Epidermal melanocyte (primary cell): ENCODE measurements at regions not wholly inside any gene's neighbourhood (a gene's known extent, or its start where the extent isn't known, plus 50 kb on each side); places are given as distances from the start of the nearest gene placed in this dataset.
"Not testable (repeated sequence)": the region's sequence is repeated elsewhere in the genome, so short reads cannot be mapped to it uniquely, and the experiment has no call there.

Source experiments
- DNase-seq: peaks from one replicate; pipeline ENCODE4 v3.0.0; 2011; ENCODE audit warnings: low spot score; ENCODE audit not compliant: insufficient read length

- no peak for DNase-seq
These were observed 183.0 kb downstream of the IGLL1 start for GRCh38 chr22:23397008-23397612.

GRCh38 chr22:23396362-23397007, 183.6 kb downstream of the IGLL1 start:
- DNase-seq, result no peak

DNA sequence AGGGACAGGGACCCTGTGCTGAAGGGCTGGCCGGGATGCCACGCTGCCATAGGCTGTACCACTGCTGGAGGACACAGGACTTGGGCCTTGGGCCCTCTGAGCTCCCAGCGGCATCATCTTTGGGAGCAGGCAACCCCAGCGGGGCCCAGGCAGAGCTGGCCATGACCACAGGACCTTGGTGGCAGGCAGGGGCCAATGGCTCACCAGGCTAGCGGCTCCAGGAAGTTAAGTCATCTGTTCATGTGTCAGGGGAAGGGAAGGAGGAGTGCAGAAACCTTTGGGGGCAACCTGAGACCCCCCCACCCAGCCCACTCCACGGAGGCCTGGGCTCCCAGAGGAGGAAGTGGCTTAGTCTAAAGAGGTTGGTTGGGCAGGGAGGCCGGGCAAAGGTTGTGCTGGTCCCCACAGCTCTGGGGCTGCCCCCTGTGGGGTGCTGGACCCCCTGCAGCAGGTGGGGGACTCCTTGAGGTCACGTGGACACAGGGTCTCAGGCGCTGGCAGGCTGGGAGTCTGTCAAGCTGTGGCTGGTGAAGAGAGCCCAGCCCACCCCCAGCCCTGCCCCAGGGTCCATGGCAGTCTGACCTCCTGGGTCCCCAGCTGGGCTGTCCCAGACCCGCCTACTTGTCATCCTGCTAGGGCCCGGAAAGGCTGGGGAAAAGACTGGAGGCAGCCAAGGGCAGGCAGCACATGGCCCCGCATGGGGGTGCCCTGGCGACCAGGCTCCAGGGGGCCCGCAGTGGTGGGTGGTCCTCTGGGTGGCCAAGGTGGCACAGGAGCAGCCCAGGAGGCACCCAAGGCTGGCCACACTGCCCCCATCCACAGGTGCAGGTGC, 184.3 kb downstream of the IGLL1 start:
- DNase-seq, result no peak

- DNase-seq, result no peak
These were observed 185.4 kb downstream of the IGLL1 start for GRCh38 chr22:23394525-23395326.

DNA sequence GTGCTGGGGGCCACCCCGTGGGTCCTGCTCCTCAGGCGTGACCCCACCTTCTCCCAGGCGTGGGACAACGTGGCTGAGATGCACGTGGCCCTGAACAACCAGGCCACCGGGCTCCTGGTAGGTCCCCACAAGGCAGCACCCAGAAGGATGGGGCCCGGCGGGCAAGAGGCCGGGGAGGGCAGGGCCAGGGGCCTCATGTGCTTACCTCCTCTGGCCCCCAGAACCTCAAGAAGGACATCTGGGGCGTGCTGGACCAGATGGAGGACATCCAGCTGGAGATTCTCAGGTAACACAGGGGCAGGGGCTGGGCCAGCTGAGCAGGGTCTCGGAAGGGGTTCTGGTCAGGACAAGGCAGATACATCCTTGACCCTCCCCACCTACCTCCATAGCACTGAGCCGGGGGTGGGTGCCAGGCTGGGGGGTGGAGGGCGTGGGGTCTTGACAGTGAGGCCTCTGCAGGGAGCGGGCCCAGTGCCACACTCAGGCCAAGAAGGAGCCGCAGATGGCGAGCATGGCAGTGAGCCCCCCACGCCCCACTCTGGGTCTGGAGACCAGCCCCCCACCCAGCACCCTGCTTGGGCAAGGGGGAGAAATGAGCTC, 186.3 kb downstream of the IGLL1 start:
- DNase-seq, result no peak

GRCh38 chr22:23393199-23393598, 186.9 kb downstream of the IGLL1 start:
- DNase-seq, result not testable (repeated sequence)

- DNase-seq, result no peak
These were observed 187.5 kb downstream of the IGLL1 start for GRCh38 chr22:23392420-23393121.

GRCh38 chr22:23391022-23391421, 189.1 kb downstream of the IGLL1 start:
- no peak for DNase-seq

DNA sequence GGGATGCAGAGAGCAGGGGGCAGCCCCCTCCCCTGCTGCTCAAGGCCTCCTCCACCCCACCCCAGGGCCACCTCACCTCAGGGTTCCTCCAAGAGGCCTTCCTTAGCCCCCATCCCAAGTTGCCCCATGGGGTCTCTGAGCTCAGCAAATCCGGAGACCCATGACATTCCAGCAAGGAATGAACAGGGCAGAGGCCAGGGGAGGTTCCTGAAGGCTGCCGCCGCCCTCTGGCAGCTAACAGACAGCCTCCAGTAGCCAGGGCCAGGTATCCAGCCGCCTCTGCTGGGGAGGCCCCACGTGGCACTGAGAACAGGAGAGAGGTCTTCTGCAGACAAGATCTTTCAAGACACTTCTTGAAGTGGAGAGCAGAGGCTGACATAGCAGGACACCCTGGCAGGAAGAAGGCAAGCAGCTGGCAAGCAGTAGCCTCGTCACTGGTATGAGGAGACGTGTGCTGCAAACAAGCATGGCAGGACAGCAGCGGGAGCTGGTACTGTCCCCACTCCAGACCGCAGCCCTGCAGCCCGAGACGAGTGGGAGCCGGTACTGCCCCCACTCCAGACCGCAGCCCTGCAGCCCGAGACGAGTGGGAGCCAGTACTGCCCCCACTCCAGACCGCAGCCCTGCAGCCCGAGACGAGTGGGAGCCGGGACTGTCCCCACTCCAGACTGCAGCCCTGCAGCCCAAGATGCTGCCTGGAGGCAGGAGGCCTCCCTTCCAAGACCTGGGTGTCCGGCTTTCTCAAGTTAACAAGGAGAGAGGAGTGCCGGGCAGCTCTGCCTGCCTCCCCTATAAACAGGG, 190.6 kb downstream of the IGLL1 start:
- DNase-seq, result no peak

DNA sequence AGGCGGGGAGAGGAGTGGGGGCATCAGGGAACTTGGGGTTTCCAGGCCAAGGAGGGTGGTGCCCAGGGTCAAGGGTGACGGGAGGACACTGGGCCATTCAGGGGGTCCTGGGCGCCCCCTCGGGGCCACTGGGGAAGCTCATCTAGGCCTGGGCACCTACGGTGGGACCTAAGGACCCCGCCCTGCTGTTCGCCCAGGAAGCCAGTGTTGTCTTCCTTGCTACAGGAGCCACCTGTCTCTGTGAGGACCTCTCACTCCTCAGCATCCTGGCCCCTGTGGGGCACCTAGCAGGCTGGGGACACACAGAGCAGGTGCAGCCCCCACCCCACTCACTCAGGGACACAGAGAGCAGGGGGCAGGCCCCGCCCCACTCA, 191.6 kb downstream of the IGLL1 start:
- no peak for DNase-seq

DNA sequence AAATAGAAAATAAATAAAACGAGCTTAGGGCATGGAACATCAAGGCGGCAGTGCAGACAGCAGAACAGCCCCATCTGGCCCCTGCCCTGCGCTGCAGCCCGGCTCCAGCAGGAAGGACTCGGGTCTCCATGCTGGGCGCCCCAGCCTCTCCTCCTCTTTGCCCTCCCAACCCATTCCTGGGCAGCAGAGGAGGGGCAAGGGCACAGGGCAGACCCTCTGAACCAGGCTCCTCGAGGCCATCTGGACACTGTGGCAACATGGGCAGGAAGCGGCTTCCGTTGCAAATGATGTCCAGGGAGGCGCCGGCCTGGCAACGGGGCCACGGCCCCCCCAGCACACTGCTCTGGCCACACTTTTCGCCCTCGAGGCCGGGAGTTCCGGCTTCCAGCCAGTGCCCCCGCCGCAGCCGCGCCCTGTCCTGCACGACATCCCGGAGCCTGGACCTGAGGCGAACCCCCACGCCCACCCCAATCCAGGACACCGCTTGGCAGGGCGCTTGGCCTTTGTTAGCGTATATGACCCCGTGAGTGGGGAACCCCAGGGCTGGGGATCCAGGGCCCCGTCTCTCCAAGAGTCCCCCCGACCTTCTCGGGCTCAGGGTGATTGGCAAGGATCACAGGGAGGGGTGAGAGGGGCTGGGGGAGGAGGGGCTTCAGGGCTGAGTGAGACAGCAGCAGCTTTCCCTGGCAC, 192.1 kb downstream of the IGLL1 start:
- no peak for DNase-seq

DNA sequence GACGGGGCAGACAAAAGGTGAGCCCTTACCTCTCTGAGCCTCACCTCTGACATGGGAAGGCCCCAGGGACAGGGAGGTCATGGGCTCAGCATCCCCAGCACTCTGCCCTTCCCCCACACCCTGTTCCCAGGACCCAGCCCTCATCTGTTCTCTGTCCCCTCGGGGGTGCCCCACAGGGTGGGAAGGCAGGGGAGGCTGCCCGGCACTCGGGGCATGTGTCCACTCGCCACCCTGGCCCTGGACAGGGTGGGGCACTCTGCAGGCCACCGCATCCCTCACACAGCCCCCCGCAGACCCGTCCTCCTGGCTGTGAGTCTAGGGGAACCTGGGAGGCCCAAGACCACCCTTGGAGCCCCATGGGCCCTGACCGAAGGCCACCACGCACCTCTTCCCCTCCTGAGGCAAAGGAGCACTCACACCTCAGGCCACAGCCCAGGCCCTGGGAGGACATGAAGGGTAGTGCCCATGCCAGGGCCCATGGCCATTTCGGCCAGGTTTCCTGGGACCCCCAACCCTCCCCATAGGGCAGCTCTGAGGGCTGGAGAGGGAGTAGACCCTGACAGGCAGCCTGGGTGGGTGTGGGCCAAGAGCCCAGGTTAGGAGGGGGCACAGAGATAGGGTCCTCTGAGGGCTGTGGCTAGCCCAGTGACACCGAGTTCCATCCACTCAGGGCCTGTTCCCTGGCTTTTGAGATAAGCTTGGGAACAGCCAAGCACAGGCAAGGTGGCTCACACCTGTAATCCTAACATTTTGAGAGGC, 193.1 kb downstream of the IGLL1 start:
- no peak for DNase-seq

GRCh38 chr22:23385678-23386631, 194.1 kb downstream of the IGLL1 start:
- peak; percentile 93 for DNase-seq

GRCh38 chr22:23384923-23385677, 195.0 kb downstream of the IGLL1 start:
- DNase-seq, result no peak

- no peak for DNase-seq
These were observed 195.7 kb downstream of the IGLL1 start for GRCh38 chr22:23384431-23384830.

GRCh38 chr22:23383491-23384361, 196.4 kb downstream of the IGLL1 start:
- no peak for DNase-seq
